ENCODE measurements at regions not wholly inside any gene's neighbourhood (a gene's known extent, or its start where the extent isn't known, plus 50 kb on each side); places are given as distances from the start of the nearest gene placed in this dataset.

DNA sequence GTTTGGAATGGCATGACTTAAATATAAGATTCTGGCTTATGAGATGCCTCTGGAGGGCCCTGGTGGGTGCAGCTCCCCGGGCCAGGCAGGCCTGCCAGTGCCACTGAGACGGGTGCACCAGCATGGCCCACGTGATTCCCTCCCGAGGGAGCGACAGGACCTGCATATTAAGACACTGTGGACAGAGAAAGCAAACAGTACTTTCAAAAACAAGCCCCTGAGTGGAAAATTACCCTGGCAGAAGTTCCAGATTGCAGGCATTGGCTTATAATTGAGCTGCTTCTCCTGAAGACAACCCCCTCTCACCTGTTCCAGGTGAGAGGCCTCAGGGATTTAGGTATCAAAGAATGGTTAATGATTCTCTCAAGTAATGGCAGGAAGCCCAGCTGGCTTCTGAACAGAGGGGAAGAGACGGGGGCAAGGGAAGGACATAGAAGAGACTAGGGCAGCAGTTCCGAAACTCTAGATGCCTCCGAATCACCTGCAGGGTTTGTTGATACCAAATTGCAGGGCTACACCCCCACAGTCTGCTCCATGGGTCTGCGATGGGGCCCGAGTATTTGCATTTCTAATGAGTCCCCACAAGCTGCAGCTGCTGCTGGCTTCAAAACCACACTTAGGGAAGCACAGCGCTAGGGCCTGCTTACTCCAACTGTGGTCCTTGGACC, 66.0 kb upstream of the DOCK1 start:
- no peak overlapping the region for H3K27ac ChIP-seq
- no peaks in the 10 kb centered on the region for H3K4me1 ChIP-seq
- no peak for TF ChIP-seq EP300 (IDR thresholded peaks at IDR 0.05)
- TF ChIP-seq POLR2A (IDR thresholded peaks at IDR 0.05), result no peak
- no peak for TF ChIP-seq CTCF (IDR thresholded peaks at IDR 0.05)
- no peak overlapping the region for H3K4me3 ChIP-seq
- H3K36me3 ChIP-seq, result no peaks in the 10 kb centered on the region
- no peaks in the 10 kb centered on the region for H3K9me3 ChIP-seq
- 42 to 43% methylated on average over 11 of the region's 11 CpGs for WGBS, 2 donors
- no peak for DNase-seq (ENCODE audit: low spot score in 2 of 2)
- H3K27me3 ChIP-seq, result no peaks in the 10 kb centered on the region

- no peak for DNase-seq (ENCODE audit: low spot score in 2 of 2)
- H3K4me3 ChIP-seq, result no peak overlapping the region
- no peaks in the 10 kb centered on the region for H3K4me1 ChIP-seq
- H3K27me3 ChIP-seq, result no peaks in the 10 kb centered on the region
- H3K36me3 ChIP-seq, result no peaks in the 10 kb centered on the region
- no peak overlapping the region for H3K27ac ChIP-seq
- no peaks in the 10 kb centered on the region for H3K9me3 ChIP-seq
- 84 to 91% methylated on average over 9 to 10 of the region's 10 CpGs for WGBS, 2 donors
- TF ChIP-seq CTCF (IDR thresholded peaks at IDR 0.05) (no peak), POLR2A (IDR thresholded peaks at IDR 0.05) (no peak), EP300 (IDR thresholded peaks at IDR 0.05) (no peak)
Observed at GRCh38 chr10:126840576-126841135, 64.6 kb upstream of the DOCK1 start.

GRCh38 chr10:126841341-126841895, 63.8 kb upstream of the DOCK1 start:
- no peaks in the 10 kb centered on the region for H3K9me3 ChIP-seq
- H3K36me3 ChIP-seq, result no peaks in the 10 kb centered on the region
- TF ChIP-seq POLR2A (IDR thresholded peaks at IDR 0.05) (no peak), EP300 (IDR thresholded peaks at IDR 0.05) (no peak), CTCF (IDR thresholded peaks at IDR 0.05) (no peak)
- no peak overlapping the region for H3K4me3 ChIP-seq
- no peak overlapping the region for H3K27ac ChIP-seq
- H3K27me3 ChIP-seq, result no peaks in the 10 kb centered on the region
- H3K4me1 ChIP-seq, result no peaks in the 10 kb centered on the region
- DNase-seq (ENCODE audit: low spot score in 2 of 2), result no peak
- 66 to 71% methylated on average over 5 of the region's 5 CpGs for WGBS, 2 donors

- H3K27me3 ChIP-seq, result no peaks in the 10 kb centered on the region
- H3K4me3 ChIP-seq, result no peak overlapping the region
- H3K36me3 ChIP-seq, result no peaks in the 10 kb centered on the region
- DNase-seq (ENCODE audit: low spot score in 2 of 2), result no peak
- no peaks in the 10 kb centered on the region for H3K9me3 ChIP-seq
- WGBS, 2 donors, result 82 to 84% methylated on average over 4 of the region's 4 CpGs
- H3K27ac ChIP-seq, result no peak overlapping the region
- TF ChIP-seq EP300 (IDR thresholded peaks at IDR 0.05), result no peak
- no peak for TF ChIP-seq CTCF (IDR thresholded peaks at IDR 0.05)
- TF ChIP-seq POLR2A (IDR thresholded peaks at IDR 0.05), result no peak
- H3K4me1 ChIP-seq, result no peaks in the 10 kb centered on the region
Observed at GRCh38 chr10:126842356-126842755, 62.9 kb upstream of the DOCK1 start.

- 38 to 61% methylated on average over 10 of the region's 10 CpGs for WGBS, 2 donors
Observed at GRCh38 chr10:126842836-126843235, 62.4 kb upstream of the DOCK1 start.

More at GRCh38 chr10:126842836-126843235, 62.4 kb upstream of the DOCK1 start:
- Histone ChIP-seq H3K4me1 (no peaks in the 10 kb centered on the region), H3K27ac (no peak overlapping the region), H3K27me3 (no peaks in the 10 kb centered on the region), H3K9me3 (no peaks in the 10 kb centered on the region), H3K4me3 (no peak overlapping the region), H3K36me3 (no peaks in the 10 kb centered on the region)
- TF ChIP-seq EP300 (IDR thresholded peaks at IDR 0.05) (no peak), CTCF (IDR thresholded peaks at IDR 0.05) (no peak), POLR2A (IDR thresholded peaks at IDR 0.05) (no peak)
- no peak for DNase-seq (ENCODE audit: low spot score in 2 of 2)

Data from tibial nerve (tissue), 4 donors.